ENCODE measurements at regions not wholly inside any gene's neighbourhood (a gene's known extent, or its start where the extent isn't known, plus 50 kb on each side); places are given as distances from the start of the nearest gene placed in this dataset.

GRCh38 chr7:140231771-140232491 is 55.1 kb upstream of the KDM7A start (continued):
- TF ChIP-seq BRCA1 (CRISPR knock-in tag; IDR thresholded peaks at IDR 0.05): no peak
- no peak for TF ChIP-seq NFE2L2 (IDR thresholded peaks at IDR 0.05; ENCODE audit: low read length)
- TF ChIP-seq, protein P1, sequence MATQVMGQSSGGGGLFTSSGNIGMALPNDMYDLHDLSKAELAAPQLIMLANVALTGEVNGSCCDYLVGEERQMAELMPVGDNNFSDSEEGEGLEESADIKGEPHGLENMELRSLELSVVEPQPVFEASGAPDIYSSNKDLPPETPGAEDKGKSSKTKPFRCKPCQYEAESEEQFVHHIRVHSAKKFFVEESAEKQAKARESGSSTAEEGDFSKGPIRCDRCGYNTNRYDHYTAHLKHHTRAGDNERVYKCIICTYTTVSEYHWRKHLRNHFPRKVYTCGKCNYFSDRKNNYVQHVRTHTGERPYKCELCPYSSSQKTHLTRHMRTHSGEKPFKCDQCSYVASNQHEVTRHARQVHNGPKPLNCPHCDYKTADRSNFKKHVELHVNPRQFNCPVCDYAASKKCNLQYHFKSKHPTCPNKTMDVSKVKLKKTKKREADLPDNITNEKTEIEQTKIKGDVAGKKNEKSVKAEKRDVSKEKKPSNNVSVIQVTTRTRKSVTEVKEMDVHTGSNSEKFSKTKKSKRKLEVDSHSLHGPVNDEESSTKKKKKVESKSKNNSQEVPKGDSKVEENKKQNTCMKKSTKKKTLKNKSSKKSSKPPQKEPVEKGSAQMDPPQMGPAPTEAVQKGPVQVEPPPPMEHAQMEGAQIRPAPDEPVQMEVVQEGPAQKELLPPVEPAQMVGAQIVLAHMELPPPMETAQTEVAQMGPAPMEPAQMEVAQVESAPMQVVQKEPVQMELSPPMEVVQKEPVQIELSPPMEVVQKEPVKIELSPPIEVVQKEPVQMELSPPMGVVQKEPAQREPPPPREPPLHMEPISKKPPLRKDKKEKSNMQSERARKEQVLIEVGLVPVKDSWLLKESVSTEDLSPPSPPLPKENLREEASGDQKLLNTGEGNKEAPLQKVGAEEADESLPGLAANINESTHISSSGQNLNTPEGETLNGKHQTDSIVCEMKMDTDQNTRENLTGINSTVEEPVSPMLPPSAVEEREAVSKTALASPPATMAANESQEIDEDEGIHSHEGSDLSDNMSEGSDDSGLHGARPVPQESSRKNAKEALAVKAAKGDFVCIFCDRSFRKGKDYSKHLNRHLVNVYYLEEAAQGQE (IDR thresholded peaks at IDR 0.05; ENCODE audit: borderline replicate concordance in 1 of 2, low read depth in 1 of 2, low read length in 2 of 2): no peak
- no peak; a peak in 1 of 4 replicates for TF ChIP-seq POLR2A (IDR thresholded peaks at IDR 0.05; ENCODE audit: insufficient read depth in 1 of 2, low read depth in 2 of 2, low read length in 2 of 2)
- no peak for TF ChIP-seq TGIF2 (CRISPR knock-in tag; IDR thresholded peaks at IDR 0.05)
- TF ChIP-seq GATA4 (IDR thresholded peaks at IDR 0.05; ENCODE audit: borderline replicate concordance, low read depth): no peak
- TF ChIP-seq ZNF772 (CRISPR knock-in tag; IDR thresholded peaks at IDR 0.05): 0 out of 2 replicates have a peak, but pooled peaks have one; percentile 47
- 0 out of 2 replicates have a peak, but pooled peaks have one; percentile 20 for TF ChIP-seq SNAPC2 (CRISPR knock-in tag; IDR thresholded peaks at IDR 0.05)
- no peak for TF ChIP-seq ZNF282 (IDR thresholded peaks at IDR 0.05; ENCODE audit: partially characterized antibody)
- no peak for TF ChIP-seq MYC (CRISPR knock-in tag; IDR thresholded peaks at IDR 0.05; ENCODE audit: borderline replicate concordance)
- 0 out of 2 replicates have a peak, but pooled peaks have one; percentile 28 for TF ChIP-seq ZNF580 (CRISPR knock-in tag; IDR thresholded peaks at IDR 0.05; ENCODE audit: borderline replicate concordance, low read depth)
- no peak for TF ChIP-seq KLF13 (CRISPR knock-in tag; IDR thresholded peaks at IDR 0.05)
- TF ChIP-seq YEATS4 (CRISPR knock-in tag; IDR thresholded peaks at IDR 0.05; ENCODE audit: borderline replicate concordance): peak; percentile 30
- TF ChIP-seq HDAC1 (CRISPR knock-in tag; IDR thresholded peaks at IDR 0.05): 0 out of 2 replicates have a peak, but pooled peaks have one; percentile 1
- TF ChIP-seq NKX3-1 (CRISPR knock-in tag; IDR thresholded peaks at IDR 0.05): no peak
- TF ChIP-seq HNRNPK (IDR thresholded peaks at IDR 0.05; ENCODE audit: low read depth, low read length, poor library complexity, severe bottlenecking): no peak
- no peak for TF ChIP-seq MLXIP (CRISPR knock-in tag; IDR thresholded peaks at IDR 0.05; ENCODE audit: borderline replicate concordance)
- TF ChIP-seq ZNF781 (CRISPR knock-in tag; IDR thresholded peaks at IDR 0.05; ENCODE audit: borderline replicate concordance, not compliant biosample characterization): peak; percentile 32
- TF ChIP-seq ZNF354B (CRISPR knock-in tag; IDR thresholded peaks at IDR 0.05): 0 out of 2 replicates have a peak, but pooled peaks have one; percentile 38
- peak; percentile 19 for TF ChIP-seq ASH2L (IDR thresholded peaks at IDR 0.05; ENCODE audit: insufficient read length, low read depth, low read length)
- TF ChIP-seq ZNF235 (CRISPR knock-in tag; IDR thresholded peaks at IDR 0.05; ENCODE audit: borderline replicate concordance): peak; percentile 46; the same call in 1 of the 2 replicates
- 0 out of 2 replicates have a peak, but pooled peaks have one; percentile 0 for TF ChIP-seq KDM3A (CRISPR knock-in tag; IDR thresholded peaks at IDR 0.05; ENCODE audit: low read depth)
- 0 out of 2 replicates have a peak, but pooled peaks have one; percentile 11 for TF ChIP-seq MTERF4 (CRISPR knock-in tag; IDR thresholded peaks at IDR 0.05)

Measured in HepG2 (cell line).